ENCODE measurements at regions not wholly inside any gene's neighbourhood (a gene's known extent, or its start where the extent isn't known, plus 50 kb on each side); places are given as distances from the start of the nearest gene placed in this dataset.
A peak's percentile ranks its signal among the peaks of the same experiment; 100 is the strongest.
"Not testable (repeated sequence)": the region's sequence is repeated elsewhere in the genome, so short reads cannot be mapped to it uniquely, and the experiment has no call there.

DNA sequence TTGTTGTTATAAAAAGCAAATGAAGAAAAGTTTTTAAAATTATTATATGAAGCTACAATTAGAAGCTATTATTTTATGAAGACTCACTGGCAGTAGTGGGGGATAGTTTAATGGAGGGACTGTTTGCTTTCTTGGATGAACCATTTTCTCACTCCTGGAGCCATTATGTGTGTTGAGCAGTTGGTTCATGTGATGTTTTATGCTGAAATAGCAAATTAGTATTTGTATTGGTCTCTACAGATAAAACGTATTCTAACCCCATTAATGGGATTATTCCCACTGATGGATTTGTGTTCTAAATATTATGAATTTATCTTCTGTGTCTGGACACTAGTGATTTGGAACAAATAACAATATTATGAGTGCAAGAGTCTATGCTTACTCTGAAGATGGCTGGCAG is 507.5 kb upstream of the FSHR start:
- DNase-seq = no peak

DNA sequence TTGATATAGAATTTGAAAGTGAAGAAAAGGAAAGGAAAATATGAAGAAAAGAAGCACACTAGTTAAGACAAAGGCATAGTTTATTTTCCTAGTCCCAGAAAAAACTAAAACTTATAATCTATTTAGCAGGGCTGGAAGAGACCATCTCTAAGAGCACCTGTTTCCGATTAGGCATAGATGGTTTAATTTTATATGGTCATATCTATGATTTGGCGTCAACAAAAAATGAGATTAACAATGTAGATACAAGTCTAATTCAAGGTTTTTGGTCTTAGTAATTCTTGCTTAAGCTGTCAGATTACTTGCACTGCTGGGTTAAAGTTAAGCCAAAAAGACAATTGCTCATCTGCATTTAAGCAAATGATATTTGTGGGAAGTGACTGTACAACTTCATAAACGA is 502.5 kb upstream of the FSHR start:
- DNase-seq = no peak

DNA sequence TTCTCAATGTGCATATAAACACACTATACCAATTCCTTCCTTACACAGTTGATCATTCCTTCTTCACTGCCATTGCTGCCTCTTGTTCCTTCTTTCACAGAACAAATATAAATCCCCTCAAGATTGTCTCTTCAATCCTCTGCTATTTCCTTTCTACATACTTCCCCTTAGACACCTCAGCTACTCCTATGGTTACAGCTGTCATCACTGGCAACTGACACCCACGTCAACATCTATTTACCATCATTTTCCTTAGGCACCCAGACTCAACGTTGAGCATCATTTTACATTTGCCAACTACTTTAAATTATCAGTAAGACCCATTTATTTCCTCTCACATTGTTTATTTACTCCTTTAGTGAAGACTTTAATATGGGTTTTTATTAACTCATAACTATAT is 488.8 kb upstream of the FSHR start:
- DNase-seq = no peak

GRCh38 chr2:49640630-49641029 is 486.3 kb upstream of the FSHR start:
- no peak for DNase-seq

GRCh38 chr2:49621016-49621415 is 466.7 kb upstream of the FSHR start:
- no peak for DNase-seq

- no peak for DNase-seq
Measured at GRCh38 chr2:49619804-49620203, 465.5 kb upstream of the FSHR start.

- DNase-seq = no peak
Measured at GRCh38 chr2:49618491-49618890, 464.2 kb upstream of the FSHR start.

DNA sequence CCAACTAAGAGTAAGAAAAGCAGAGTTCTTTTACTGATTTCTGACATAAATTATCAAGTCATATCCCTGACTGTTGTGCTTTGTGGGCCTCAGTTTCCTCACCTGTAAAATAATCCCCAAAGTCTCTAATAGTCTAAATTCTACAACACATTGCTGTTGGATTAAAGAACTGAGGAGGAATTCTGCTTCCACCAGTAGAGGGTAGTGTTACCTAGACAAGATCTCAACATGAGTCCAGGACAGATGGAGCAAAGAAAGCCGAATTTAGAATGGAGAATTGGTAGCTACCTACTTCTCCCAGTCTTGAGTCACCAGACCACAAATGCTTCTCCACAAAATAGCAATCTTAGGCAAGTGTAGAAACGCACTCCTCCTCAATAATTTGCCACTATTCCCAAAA is 462.5 kb upstream of the FSHR start:
- DNase-seq = no peak

GRCh38 chr2:49611796-49612195 is 457.5 kb upstream of the FSHR start:
- not testable (repeated sequence) for DNase-seq

DNA sequence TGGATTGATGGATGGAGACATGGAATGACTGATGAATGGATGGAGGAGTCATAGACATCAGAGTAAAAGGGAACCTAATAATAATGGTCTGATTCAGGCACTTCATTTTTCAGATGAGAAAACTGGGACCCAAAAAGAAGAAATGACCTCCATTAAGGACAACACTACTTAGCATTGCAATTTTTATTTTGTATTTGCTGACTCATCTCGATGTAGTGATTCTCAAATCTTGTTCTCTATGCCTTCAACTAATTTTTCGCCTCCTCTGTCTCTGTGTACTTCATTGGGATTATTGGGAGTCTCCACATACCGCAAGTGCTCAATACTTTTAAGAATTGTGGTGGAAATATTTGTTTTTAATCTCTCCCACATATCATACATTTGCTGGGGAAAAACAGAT is 446.2 kb upstream of the FSHR start:
- DNase-seq = no peak

- no peak for DNase-seq
Measured at GRCh38 chr2:49598231-49598630, 443.9 kb upstream of the FSHR start.

GRCh38 chr2:49585921-49586320 is 431.6 kb upstream of the FSHR start:
- no peak for DNase-seq

DNA sequence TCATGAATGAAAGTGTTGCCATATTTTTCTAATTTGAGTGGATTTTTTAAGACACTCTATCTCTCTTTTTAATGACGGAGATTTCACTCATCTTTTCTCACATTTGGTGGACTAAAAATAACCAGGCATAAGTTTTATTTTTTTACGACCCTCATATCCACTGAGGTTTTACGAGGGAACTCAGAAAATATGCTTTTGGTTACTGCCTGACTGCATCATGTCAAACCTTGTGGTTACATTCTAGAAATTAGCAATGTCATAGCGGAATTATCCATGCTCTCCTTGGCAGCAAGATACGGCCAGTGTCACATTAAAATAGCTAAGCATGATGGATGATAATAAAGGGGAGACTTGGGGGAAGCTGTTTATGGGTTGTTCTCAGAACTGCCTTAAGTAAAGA is 428.6 kb upstream of the FSHR start:
- no peak for DNase-seq

DNA sequence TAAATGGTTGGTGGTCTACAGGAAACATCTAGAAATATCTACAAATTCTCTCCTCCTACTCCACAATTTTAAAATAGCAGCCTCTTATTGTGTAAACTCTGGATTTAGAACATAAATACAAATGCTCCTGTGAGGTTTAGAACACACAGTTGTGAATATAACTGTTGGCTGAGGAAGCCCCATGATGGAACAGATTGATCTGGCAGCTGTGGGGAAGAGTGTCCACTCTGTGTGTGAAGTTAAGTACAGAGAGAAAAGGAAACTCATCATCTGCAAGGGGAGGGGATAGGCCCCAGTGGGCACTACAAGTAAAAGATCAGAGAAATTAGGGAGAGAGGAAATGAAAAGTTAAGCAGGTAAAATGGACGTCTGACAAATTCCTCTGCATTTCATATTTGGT is 422.7 kb upstream of the FSHR start:
- DNase-seq = no peak

DNA sequence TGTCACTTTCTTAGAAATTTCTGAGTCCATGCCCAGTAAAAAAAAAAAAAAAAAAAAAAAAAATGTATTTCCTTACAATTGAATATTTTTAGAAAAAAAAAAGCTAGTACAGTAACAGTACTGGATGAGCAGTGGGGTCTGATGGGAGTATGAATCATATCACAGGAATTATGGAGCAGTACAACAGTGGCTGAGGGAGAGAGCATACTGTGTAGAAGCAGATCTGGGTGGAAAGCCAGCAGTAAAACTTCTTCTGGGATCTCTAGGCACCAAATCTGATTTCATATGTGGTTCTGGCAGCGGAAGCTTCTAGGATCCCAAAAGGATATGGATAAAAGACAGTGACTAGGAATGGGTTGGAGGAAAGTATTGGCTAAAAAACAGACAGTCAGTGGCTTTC is 414.9 kb upstream of the FSHR start:
- no peak for DNase-seq

- DNase-seq = no peak
Measured at GRCh38 chr2:49567811-49568600, 413.7 kb upstream of the FSHR start.

DNA sequence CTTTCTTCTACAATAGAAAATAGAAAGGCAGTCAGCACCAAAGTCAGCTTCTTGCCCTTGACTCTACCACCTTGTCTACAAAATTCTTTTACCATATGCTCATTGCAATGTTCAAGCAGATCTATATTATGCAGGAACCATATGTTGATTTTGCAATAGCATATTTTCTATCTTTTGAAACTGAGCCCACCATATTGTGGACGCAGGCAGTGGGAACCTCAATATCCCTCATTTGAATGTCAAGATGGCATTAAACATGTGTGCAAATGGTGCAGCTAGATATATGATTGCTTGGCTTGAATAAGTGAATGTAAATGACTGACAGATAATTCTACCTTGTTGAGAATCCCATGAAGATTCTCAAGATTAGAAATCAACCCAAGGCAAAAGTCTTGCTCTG is 412.7 kb upstream of the FSHR start:
- no peak for DNase-seq

DNA sequence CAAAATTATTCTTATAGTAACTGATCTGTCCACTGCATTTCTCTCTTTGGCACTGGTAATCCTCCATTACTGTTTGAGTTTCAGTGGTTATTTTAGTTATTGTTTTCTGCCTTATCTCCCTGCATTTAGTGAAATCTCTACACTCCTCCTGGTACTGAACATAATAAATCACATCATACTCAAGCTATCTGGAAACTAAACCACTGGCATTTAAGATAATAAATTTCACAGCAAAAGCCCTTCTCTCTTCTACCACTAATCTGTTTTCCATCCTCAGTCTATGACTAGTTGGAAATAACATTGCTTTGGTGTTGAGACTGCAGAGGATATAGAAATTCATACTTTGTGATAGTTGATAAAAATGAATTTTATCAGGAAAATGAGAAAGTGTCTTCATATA is 399.3 kb upstream of the FSHR start:
- DNase-seq = no peak

GRCh38 chr2:49532702-49533101 is 378.4 kb upstream of the FSHR start:
- no peak for DNase-seq

GRCh38 chr2:49515996-49516782 is 361.9 kb upstream of the FSHR start:
- DNase-seq = no peak

GRCh38 chr2:49514201-49514600 is 359.9 kb upstream of the FSHR start:
- no peak for DNase-seq

GRCh38 chr2:49490710-49491109 is 336.4 kb upstream of the FSHR start:
- DNase-seq = peak; percentile 2

- DNase-seq = no peak
Measured at GRCh38 chr2:49487139-49487538, 332.8 kb upstream of the FSHR start.

GRCh38 chr2:49480520-49480919 is 326.2 kb upstream of the FSHR start:
- DNase-seq = no peak
